Dendritic cell treated with granulocyte-macrophage colony-stimulating factor and Interleukin-4, amounts not matched to agents 40 ng/mL and 50 ng/mL, for 4 days (primary cell): ENCODE measurements at regions not wholly inside any gene's neighbourhood (a gene's known extent, or its start where the extent isn't known, plus 50 kb on each side); places are given as distances from the start of the nearest gene placed in this dataset.
"Not testable (repeated sequence)": the region's sequence is repeated elsewhere in the genome, so short reads cannot be mapped to it uniquely, and the experiment has no call there.

Experiments
- H3K27ac Mint-ChIP-seq: one replicate; pipeline ENCODE4 v1.8.0; 2022; ENCODE audit warnings: mild to moderate bottlenecking, mixed read lengths
- H3K27me3 Mint-ChIP-seq: one replicate; pipeline ENCODE4 v1.8.0; 2022; ENCODE audit warnings: mild to moderate bottlenecking, mixed read lengths
- H3K36me3 Mint-ChIP-seq: one replicate; pipeline ENCODE4 v1.8.0; 2022; ENCODE audit warnings: low read depth, mixed read lengths
- H3K4me1 Mint-ChIP-seq: one replicate; pipeline ENCODE4 v1.8.0; 2022; ENCODE audit warnings: low read depth, mixed read lengths
- H3K4me3 Mint-ChIP-seq: one replicate; pipeline ENCODE4 v1.8.0; 2022; ENCODE audit warnings: mild to moderate bottlenecking, moderate library complexity, mixed read lengths
- H3K9me3 Mint-ChIP-seq: one replicate; pipeline ENCODE4 v1.8.0; 2022; ENCODE audit warnings: mixed read lengths
- intact Hi-C: fragments of 100-400 bp; cut with micrococcal nuclease; formaldehyde crosslinking; loops from one replicate; pipeline ENCODE4 v1.15.0; 2022

GRCh38 chr5:163105456-163105855 lies 331.9 kb upstream of the CCNG1 start:
- intact Hi-C loops, result loop anchor here (10.0 kb wide), 2 partner anchors 239 to 299 kb away; no protein-coding TSS in a partner anchor
- Mint-ChIP-seq H3K4me1 (no peaks in the 10 kb centered on the region), H3K36me3 (no peaks in the 10 kb centered on the region), H3K9me3 (no peaks in the 10 kb centered on the region), H3K27ac (no peak overlapping the region), H3K4me3 (no peak overlapping the region), H3K27me3 (no peaks in the 10 kb centered on the region)

DNA sequence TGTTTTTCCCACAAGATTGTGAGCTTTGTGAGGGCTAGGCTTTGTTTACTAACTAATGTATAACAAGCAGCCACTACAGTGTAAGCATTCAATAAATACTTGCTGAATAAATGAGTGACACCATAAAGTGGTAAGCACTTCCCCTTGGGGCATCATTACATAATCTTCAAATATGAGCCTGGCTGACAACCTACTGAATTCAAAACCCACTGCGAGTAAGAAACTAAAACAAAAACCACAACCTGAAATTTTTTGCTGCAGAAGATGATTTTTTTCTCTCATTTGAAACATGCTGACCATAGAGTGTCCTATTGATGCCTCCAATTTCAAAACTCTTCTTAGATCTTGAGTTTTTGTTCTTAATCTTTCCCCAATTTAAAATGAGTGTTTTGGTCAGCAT lies 331.3 kb upstream of the CCNG1 start:
- intact Hi-C loops, result loop anchor here (10.0 kb wide), 2 partner anchors 239 to 299 kb away; no protein-coding TSS in a partner anchor
- Mint-ChIP-seq H3K27ac (no peak overlapping the region), H3K9me3 (no peaks in the 10 kb centered on the region), H3K36me3 (no peaks in the 10 kb centered on the region), H3K27me3 (no peaks in the 10 kb centered on the region), H3K4me3 (no peak overlapping the region), H3K4me1 (no peaks in the 10 kb centered on the region)

DNA sequence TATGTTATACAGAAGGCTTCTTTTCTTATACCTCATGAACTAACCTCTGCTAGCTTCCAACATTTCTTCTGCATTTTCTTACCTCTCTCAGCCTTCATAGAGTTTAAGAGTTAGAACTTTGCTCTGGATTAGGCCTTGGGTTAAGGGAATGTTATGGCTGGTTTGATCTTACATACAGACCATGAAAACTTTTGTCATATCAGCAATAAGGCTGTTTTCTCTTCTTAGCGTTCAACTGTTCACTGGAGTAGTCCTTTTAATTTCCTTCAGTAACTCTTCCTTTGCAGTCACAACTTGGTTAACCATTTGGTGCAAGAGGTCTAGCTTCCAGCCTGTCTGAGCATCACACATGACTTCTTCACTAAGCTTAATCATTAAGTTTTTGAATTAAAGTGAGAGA lies 329.0 kb upstream of the CCNG1 start:
- Mint-ChIP-seq H3K9me3 (no peaks in the 10 kb centered on the region), H3K27me3 (no peaks in the 10 kb centered on the region), H3K4me3 (no peak overlapping the region), H3K36me3 (no peaks in the 10 kb centered on the region), H3K27ac (no peak overlapping the region), H3K4me1 (no peaks in the 10 kb centered on the region)
- intact Hi-C loops, result loop anchor here (10.0 kb wide), 2 partner anchors 236 to 296 kb away; no protein-coding TSS in a partner anchor

- no peak overlapping the region for H3K4me3 Mint-ChIP-seq
- intact Hi-C loops, result no loop called here
- peaks cover 25% of the 10 kb centered on the region for H3K9me3 Mint-ChIP-seq
- H3K36me3 Mint-ChIP-seq, result no peaks in the 10 kb centered on the region
- H3K27ac Mint-ChIP-seq, result no peak overlapping the region
- H3K4me1 Mint-ChIP-seq, result no peaks in the 10 kb centered on the region
- H3K27me3 Mint-ChIP-seq, result no peaks in the 10 kb centered on the region
Observed at GRCh38 chr5:163115011-163115410, 322.4 kb upstream of the CCNG1 start.

DNA sequence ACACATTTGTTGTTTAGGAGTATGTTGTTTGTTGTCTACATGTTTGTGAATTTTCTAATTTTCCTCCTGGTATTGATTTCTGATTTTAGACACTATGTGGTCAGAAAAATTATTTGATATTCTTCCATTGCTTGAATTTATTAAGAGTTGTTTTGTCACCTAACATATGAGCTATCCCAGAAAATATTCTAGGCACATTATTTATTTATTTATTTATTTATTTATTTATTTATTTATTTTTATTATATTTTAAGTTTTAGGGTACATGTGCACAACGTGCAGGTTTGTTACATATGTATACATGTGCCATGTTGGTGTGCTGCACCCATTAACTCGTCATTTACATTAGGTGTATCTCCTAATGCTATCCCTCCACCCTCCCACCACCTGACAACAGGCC lies 320.8 kb upstream of the CCNG1 start:
- H3K4me1 Mint-ChIP-seq, intact Hi-C loops, H3K36me3 Mint-ChIP-seq, H3K27ac Mint-ChIP-seq, H3K4me3 Mint-ChIP-seq, H3K27me3 Mint-ChIP-seq: not testable (repeated sequence)
- peaks cover 41% of the 10 kb centered on the region for H3K9me3 Mint-ChIP-seq

- Mint-ChIP-seq H3K9me3 (no peaks in the 10 kb centered on the region), H3K27ac (no peak overlapping the region), H3K4me3 (no peak overlapping the region), H3K27me3 (no peaks in the 10 kb centered on the region), H3K4me1 (no peaks in the 10 kb centered on the region), H3K36me3 (no peaks in the 10 kb centered on the region)
- intact Hi-C loops, result no loop called here
Observed at GRCh38 chr5:163134061-163134460, 303.3 kb upstream of the CCNG1 start.

- intact Hi-C loops, result no loop called here
- Mint-ChIP-seq H3K27ac (no peak overlapping the region), H3K36me3 (no peaks in the 10 kb centered on the region), H3K9me3 (peaks cover 6% of the 10 kb centered on the region), H3K4me3 (no peak overlapping the region), H3K4me1 (no peaks in the 10 kb centered on the region), H3K27me3 (no peaks in the 10 kb centered on the region)
Observed at GRCh38 chr5:163135849-163136248, 301.5 kb upstream of the CCNG1 start.

DNA sequence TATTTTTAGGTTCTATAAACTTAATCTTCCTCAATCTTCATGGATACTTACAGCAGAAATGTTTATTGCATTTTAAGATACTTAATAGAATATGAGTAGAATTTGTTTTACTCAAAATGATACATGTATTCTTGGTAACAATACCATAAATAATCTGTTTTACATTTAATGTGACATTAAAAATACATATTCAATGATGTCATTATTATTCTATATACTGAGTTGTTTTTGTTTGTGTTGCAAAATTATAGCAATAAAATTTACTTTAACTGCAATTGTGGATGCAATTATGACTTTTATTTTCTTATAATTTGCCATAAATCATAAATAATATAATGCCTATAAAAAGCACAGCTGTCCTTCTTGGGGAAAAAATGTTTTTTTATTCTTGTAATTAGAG lies 275.9 kb upstream of the CCNG1 start:
- H3K4me1 Mint-ChIP-seq, result no peaks in the 10 kb centered on the region
- no peaks in the 10 kb centered on the region for H3K36me3 Mint-ChIP-seq
- H3K9me3 Mint-ChIP-seq, result peaks cover 18% of the 10 kb centered on the region
- H3K27me3 Mint-ChIP-seq, result no peaks in the 10 kb centered on the region
- no peak overlapping the region for H3K27ac Mint-ChIP-seq
- intact Hi-C loops, result no loop called here
- H3K4me3 Mint-ChIP-seq, result no peak overlapping the region

DNA sequence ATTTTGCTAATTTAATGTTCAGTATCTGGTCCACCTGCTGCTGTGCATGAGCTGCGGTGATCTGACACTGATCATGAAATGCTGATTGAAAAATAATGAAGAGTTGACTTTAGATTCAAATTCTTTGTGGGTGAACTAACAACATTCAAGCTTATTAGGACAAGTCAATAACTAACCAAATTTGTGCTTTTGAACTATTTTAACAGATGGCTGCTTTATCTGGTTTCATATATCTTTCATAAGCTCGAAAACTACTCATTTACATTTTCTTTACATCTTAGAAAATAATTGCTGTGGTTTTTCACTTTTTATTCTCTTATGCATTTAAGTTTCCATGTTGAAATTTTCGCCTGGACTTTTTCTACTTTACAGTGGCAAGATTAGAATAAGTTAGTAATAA lies 274.8 kb upstream of the CCNG1 start:
- no peak overlapping the region for H3K27ac Mint-ChIP-seq
- no peaks in the 10 kb centered on the region for H3K4me1 Mint-ChIP-seq
- no peaks in the 10 kb centered on the region for H3K36me3 Mint-ChIP-seq
- intact Hi-C loops, result no loop called here
- H3K9me3 Mint-ChIP-seq, result peaks cover 27% of the 10 kb centered on the region
- H3K4me3 Mint-ChIP-seq, result no peak overlapping the region
- no peaks in the 10 kb centered on the region for H3K27me3 Mint-ChIP-seq

DNA sequence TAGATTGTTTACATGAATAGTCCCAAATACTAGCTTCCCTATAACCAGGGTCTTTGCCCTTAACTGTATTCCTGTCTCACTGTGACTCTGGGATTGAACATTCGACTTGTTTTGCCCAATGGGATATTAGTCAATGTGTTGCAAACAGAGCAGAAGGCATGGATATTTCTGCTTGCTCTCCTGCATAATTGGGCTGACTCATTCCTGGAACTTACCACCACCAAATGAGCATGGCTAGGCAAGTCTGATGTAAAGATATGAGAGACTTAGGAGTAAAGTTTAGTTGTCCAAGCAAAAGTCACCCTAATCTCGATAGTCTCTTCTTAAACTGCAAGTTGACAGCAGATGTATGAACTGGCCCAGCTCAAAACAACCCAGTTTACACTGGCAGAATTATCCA lies 273.5 kb upstream of the CCNG1 start:
- no peak overlapping the region for H3K27ac Mint-ChIP-seq
- no peak overlapping the region for H3K4me3 Mint-ChIP-seq
- no peaks in the 10 kb centered on the region for H3K4me1 Mint-ChIP-seq
- no peaks in the 10 kb centered on the region for H3K36me3 Mint-ChIP-seq
- H3K9me3 Mint-ChIP-seq, result peaks cover 39% of the 10 kb centered on the region
- H3K27me3 Mint-ChIP-seq, result no peaks in the 10 kb centered on the region
- intact Hi-C loops, result no loop called here

GRCh38 chr5:163165277-163165676 lies 272.1 kb upstream of the CCNG1 start:
- no peak overlapping the region for H3K4me3 Mint-ChIP-seq
- no peaks in the 10 kb centered on the region for H3K36me3 Mint-ChIP-seq
- intact Hi-C loops, result no loop called here
- H3K27ac Mint-ChIP-seq, result no peak overlapping the region
- no peaks in the 10 kb centered on the region for H3K27me3 Mint-ChIP-seq
- peaks cover 48% of the 10 kb centered on the region for H3K9me3 Mint-ChIP-seq
- no peaks in the 10 kb centered on the region for H3K4me1 Mint-ChIP-seq

- H3K27ac Mint-ChIP-seq, H3K4me1 Mint-ChIP-seq, intact Hi-C loops, H3K36me3 Mint-ChIP-seq, H3K4me3 Mint-ChIP-seq, H3K27me3 Mint-ChIP-seq: not testable (repeated sequence)
- peaks cover 44% of the 10 kb centered on the region for H3K9me3 Mint-ChIP-seq
Observed at GRCh38 chr5:163170161-163170560, 267.2 kb upstream of the CCNG1 start.

DNA sequence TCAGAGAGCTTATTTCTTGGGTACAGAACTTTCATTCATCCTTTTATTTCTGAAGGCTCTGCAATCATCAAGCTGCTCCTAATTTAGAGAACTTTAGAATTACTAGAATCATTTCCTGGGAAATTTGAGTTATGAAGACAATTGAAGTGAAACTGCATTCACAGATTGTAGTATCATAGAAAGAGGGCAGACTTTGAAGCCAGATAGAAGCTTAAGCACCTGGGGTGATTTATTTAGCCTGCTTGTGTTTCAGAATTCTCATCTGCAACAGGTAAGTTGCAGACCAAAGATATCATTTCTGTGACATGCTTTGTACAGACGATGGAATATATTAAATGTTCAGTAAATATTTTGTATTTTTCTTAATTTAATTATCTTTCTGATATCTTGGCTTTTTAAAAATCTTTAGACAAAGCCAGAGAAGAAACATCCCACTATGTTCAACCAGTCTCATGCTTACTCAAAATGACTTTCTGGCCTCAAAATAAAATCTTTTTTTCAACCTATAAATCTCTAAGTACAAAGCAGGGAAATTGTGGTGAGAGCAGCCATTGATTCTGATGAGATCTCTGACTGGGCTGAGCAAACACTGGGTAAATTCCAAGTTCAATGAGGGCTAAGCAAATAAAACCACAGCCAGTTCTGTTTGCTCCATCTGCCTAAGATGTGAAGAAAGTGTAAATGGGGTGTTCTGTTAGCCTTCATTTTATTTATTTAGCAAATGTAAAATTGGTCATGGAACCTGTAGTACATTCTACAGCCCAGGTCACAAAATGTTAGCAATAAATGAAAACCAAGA lies 264.7 kb upstream of the CCNG1 start:
- H3K9me3 Mint-ChIP-seq, result peaks cover 20% of the 10 kb centered on the region
- no peak overlapping the region for H3K4me3 Mint-ChIP-seq
- H3K36me3 Mint-ChIP-seq, result no peaks in the 10 kb centered on the region
- H3K27ac Mint-ChIP-seq, result no peak overlapping the region
- no peaks in the 10 kb centered on the region for H3K4me1 Mint-ChIP-seq
- H3K27me3 Mint-ChIP-seq, result no peaks in the 10 kb centered on the region
- intact Hi-C loops, result no loop called here

DNA sequence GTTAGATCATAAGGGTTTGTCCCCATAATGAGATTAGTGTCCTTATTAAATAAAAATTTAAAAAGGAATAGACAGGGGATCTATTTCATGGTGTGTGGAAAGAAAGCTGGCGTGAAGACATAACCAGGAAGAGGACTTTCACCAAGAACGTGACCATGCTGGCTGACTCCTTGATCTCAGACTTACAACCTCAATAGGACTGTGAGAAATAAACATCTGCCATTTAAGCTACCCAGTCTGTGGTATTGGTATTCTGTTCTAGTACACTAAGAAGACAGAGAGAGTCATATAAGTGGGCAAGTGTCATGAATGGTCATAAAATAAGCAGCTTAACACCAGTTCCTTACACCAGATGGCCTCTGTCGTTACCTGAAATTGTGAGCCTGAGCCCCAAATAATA lies 259.4 kb upstream of the CCNG1 start:
- no peaks in the 10 kb centered on the region for H3K4me1 Mint-ChIP-seq
- H3K4me3 Mint-ChIP-seq, result no peak overlapping the region
- H3K9me3 Mint-ChIP-seq, result peaks cover 8% of the 10 kb centered on the region
- no peaks in the 10 kb centered on the region for H3K36me3 Mint-ChIP-seq
- H3K27ac Mint-ChIP-seq, result no peak overlapping the region
- intact Hi-C loops, result no loop called here
- H3K27me3 Mint-ChIP-seq, result no peaks in the 10 kb centered on the region

- Mint-ChIP-seq H3K9me3 (peaks cover 8% of the 10 kb centered on the region), H3K4me3 (no peak overlapping the region), H3K27me3 (no peaks in the 10 kb centered on the region), H3K4me1 (no peaks in the 10 kb centered on the region), H3K36me3 (no peaks in the 10 kb centered on the region), H3K27ac (no peak overlapping the region)
- intact Hi-C loops, result no loop called here
Observed at GRCh38 chr5:163185315-163185714, 252.1 kb upstream of the CCNG1 start.
